Vagina (tissue), 2 donors: ENCODE measurements at regions not wholly inside any gene's neighbourhood (a gene's known extent, or its start where the extent isn't known, plus 50 kb on each side); places are given as distances from the start of the nearest gene placed in this dataset.

Source experiments
- DNase-seq, 2 donors: peaks; one replicate each; pipeline ENCODE4 v3.0.0-alpha.2; 2017; ENCODE audit errors: extremely low spot score in 2 of 2
- H3K27ac ChIP-seq: fragments of 200-600 bp; sonication (generic); one replicate; pipeline ENCODE4 v1.5.1; 2019
- H3K27me3 ChIP-seq: fragments of 200-600 bp; sonication (generic); one replicate; pipeline ENCODE4 v1.5.1; 2019
- H3K36me3 ChIP-seq, 2 donors: fragments of 200-600 bp; sonication (generic); one replicate each; pipeline ENCODE4 v1.5.1; 2017 to 2019
- H3K4me1 ChIP-seq: fragments of 200-600 bp; sonication (generic); one replicate; pipeline ENCODE4 v1.5.1; 2019
- H3K4me3 ChIP-seq, 2 donors: fragments of 200-600 bp; sonication (generic); 1 replicate in 1 of 2; 2 replicates in 1 of 2; pipeline ENCODE4 v1.5.1; 2016 to 2019
- H3K9me3 ChIP-seq: fragments of 200-600 bp; sonication (generic); one replicate; pipeline ENCODE4 v1.5.1; 2019
- POLR2A ChIP-seq, 2 donors: fragments of 450-650 bp; IDR thresholded peaks; one replicate each; pipeline ENCODE4 v1.6.1; 2017; ENCODE audit warnings: antibody characterized with exemption in 2 of 2, mild to moderate bottlenecking in 2 of 2, moderate library complexity in 2 of 2
- POLR2AphosphoS5 ChIP-seq, 2 donors: sonication (generic); formaldehyde crosslinking; IDR thresholded peaks; one replicate each; pipeline ENCODE4 v1.9.0; 2017; ENCODE audit warnings: antibody characterized with exemption in 2 of 2, mild to moderate bottlenecking in 2 of 2, low read depth in 1 of 2; ENCODE audit not compliant: insufficient read depth in 1 of 2
- intact Hi-C: fragments of 100-400 bp; cut with DNase I; formaldehyde crosslinking; loops from one replicate; pipeline ENCODE4 v1.15.1; 2023
- TF ChIP-seq, protein P1 (sequence below), 3 experiments: fragments of 450-650 bp in 2 of 3; fragments of 200-600 bp in 1 of 3; sonication (generic) in 1 of 3; IDR thresholded peaks; one replicate each; pipeline ENCODE4 v1.5.1; 2017 to 2019; ENCODE audit warnings: antibody characterized with exemption in 3 of 3, mild to moderate bottlenecking in 2 of 3, moderate library complexity in 2 of 3

GRCh38 chr18:56162311-56163265, 475.8 kb downstream of the TXNL1 start:
- no peaks in the 10 kb centered on the region for H3K9me3 ChIP-seq
- DNase-seq: no peak
- H3K27ac ChIP-seq: no peak overlapping the region
- intact Hi-C loops: no loop called here
- no peaks in the 10 kb centered on the region for H3K27me3 ChIP-seq
- H3K4me3 ChIP-seq: no peak overlapping the region
- no peak for TF ChIP-seq POLR2A (IDR thresholded peaks at IDR 0.05)
- TF ChIP-seq, protein P1, sequence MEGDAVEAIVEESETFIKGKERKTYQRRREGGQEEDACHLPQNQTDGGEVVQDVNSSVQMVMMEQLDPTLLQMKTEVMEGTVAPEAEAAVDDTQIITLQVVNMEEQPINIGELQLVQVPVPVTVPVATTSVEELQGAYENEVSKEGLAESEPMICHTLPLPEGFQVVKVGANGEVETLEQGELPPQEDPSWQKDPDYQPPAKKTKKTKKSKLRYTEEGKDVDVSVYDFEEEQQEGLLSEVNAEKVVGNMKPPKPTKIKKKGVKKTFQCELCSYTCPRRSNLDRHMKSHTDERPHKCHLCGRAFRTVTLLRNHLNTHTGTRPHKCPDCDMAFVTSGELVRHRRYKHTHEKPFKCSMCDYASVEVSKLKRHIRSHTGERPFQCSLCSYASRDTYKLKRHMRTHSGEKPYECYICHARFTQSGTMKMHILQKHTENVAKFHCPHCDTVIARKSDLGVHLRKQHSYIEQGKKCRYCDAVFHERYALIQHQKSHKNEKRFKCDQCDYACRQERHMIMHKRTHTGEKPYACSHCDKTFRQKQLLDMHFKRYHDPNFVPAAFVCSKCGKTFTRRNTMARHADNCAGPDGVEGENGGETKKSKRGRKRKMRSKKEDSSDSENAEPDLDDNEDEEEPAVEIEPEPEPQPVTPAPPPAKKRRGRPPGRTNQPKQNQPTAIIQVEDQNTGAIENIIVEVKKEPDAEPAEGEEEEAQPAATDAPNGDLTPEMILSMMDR (IDR thresholded peaks at IDR 0.05): no peak
- no peak for TF ChIP-seq POLR2AphosphoS5 (IDR thresholded peaks at IDR 0.05; ENCODE audit: insufficient read depth in 1 of 2, low read depth in 1 of 2)
- H3K4me1 ChIP-seq: peaks cover 22% of the 10 kb centered on the region
- no peaks in the 10 kb centered on the region for H3K36me3 ChIP-seq

- Histone ChIP-seq H3K4me1 (peaks cover 13% of the 10 kb centered on the region), H3K27ac (no peak overlapping the region), H3K9me3 (no peaks in the 10 kb centered on the region), H3K27me3 (no peaks in the 10 kb centered on the region), H3K4me3 (no peak overlapping the region), H3K36me3 (no peaks in the 10 kb centered on the region)
- TF ChIP-seq POLR2AphosphoS5 (IDR thresholded peaks at IDR 0.05; ENCODE audit: insufficient read depth in 1 of 2, low read depth in 1 of 2) (no peak), POLR2A (IDR thresholded peaks at IDR 0.05) (no peak)
- TF ChIP-seq, protein P1 (IDR thresholded peaks at IDR 0.05): no peak
- intact Hi-C loops: no loop called here
- DNase-seq: no peak
Observed at GRCh38 chr18:56161566-56162260, 476.7 kb downstream of the TXNL1 start.

DNA sequence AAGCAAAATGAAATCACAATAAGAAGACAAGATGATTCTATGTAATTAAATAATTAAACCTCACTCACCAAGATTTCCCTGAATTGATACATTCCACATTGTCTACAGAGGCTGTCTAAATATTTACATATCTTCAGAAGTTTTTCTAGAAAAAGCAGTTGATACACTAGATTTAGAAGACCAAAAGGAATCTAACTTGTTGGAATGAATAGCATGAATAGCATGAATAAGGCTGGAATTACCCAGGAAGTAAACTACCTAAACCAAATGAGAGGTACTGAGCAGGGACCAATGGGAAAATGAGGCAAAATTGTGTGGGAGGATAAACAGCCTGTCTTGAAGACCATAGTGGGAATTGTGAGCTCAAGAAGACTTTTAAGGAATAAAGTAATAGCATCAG, 479.7 kb downstream of the TXNL1 start:
- H3K36me3 ChIP-seq: no peaks in the 10 kb centered on the region
- no peaks in the 10 kb centered on the region for H3K9me3 ChIP-seq
- DNase-seq: no peak
- no peak overlapping the region for H3K27ac ChIP-seq
- H3K4me1 ChIP-seq: peaks cover 13% of the 10 kb centered on the region
- intact Hi-C loops: no loop called here
- H3K4me3 ChIP-seq: no peak overlapping the region
- H3K27me3 ChIP-seq: no peaks in the 10 kb centered on the region
- no peak for TF ChIP-seq POLR2AphosphoS5 (IDR thresholded peaks at IDR 0.05; ENCODE audit: insufficient read depth in 1 of 2, low read depth in 1 of 2)
- TF ChIP-seq, protein P1 (IDR thresholded peaks at IDR 0.05): no peak
- TF ChIP-seq POLR2A (IDR thresholded peaks at IDR 0.05): no peak

GRCh38 chr18:56157541-56157940, 480.9 kb downstream of the TXNL1 start:
- Histone ChIP-seq H3K4me1 (peaks cover 9% of the 10 kb centered on the region), H3K27ac (no peak overlapping the region), H3K9me3 (no peaks in the 10 kb centered on the region), H3K36me3 (no peaks in the 10 kb centered on the region), H3K4me3 (no peak overlapping the region), H3K27me3 (no peaks in the 10 kb centered on the region)
- intact Hi-C loops: no loop called here
- DNase-seq: no peak
- TF ChIP-seq, protein P1 (IDR thresholded peaks at IDR 0.05): no peak
- no peak for TF ChIP-seq POLR2AphosphoS5 (IDR thresholded peaks at IDR 0.05; ENCODE audit: insufficient read depth in 1 of 2, low read depth in 1 of 2)
- no peak for TF ChIP-seq POLR2A (IDR thresholded peaks at IDR 0.05)
